Ishikawa (cell line): ENCODE measurements at regions not wholly inside any gene's neighbourhood (a gene's known extent, or its start where the extent isn't known, plus 50 kb on each side); places are given as distances from the start of the nearest gene placed in this dataset.

Experiments
- CREB1 ChIP-seq: IDR thresholded peaks from 2 replicates; pipeline ENCODE4 v1.6.1; 2012; ENCODE audit warnings: low read depth
- EGR1 ChIP-seq: IDR thresholded peaks from 2 replicates; pipeline ENCODE4 v1.6.1; 2012
- EP300 ChIP-seq: IDR thresholded peaks from 2 replicates; pipeline ENCODE4 v1.6.1; 2012; ENCODE audit warnings: borderline replicate concordance
- MAX ChIP-seq: IDR thresholded peaks from 2 replicates; pipeline ENCODE4 v1.6.1; 2012
- RAD21 ChIP-seq: IDR thresholded peaks from 2 replicates; pipeline ENCODE4 v1.6.1; 2012; ENCODE audit warnings: low read depth
- REST ChIP-seq: IDR thresholded peaks from 2 replicates; pipeline ENCODE4 v1.6.1; 2012; ENCODE audit warnings: low read depth, mild to moderate bottlenecking
- TAF1 ChIP-seq: IDR thresholded peaks from 2 replicates; pipeline ENCODE4 v1.6.1; 2012; ENCODE audit warnings: low read depth, mild to moderate bottlenecking
- TCF12 ChIP-seq: IDR thresholded peaks from 2 replicates; pipeline ENCODE4 v1.6.1; 2012; ENCODE audit warnings: low read depth
- TEAD4 ChIP-seq: IDR thresholded peaks from 2 replicates; pipeline ENCODE4 v1.6.1; 2012
- USF1 ChIP-seq: IDR thresholded peaks from 2 replicates; pipeline ENCODE4 v1.6.1; 2012
- YY1 ChIP-seq: IDR thresholded peaks from 2 replicates; pipeline ENCODE4 v1.6.1; 2012; ENCODE audit warnings: low read depth

GRCh38 chr13:83547043-83547442 lies 335.2 kb downstream of the SLITRK1 start:
- TF ChIP-seq USF1 (no peak), TCF12 (no peak), EP300 (no peak), REST (no peak), EGR1 (no peak), YY1 (no peak), TAF1 (no peak), RAD21 (no peak), CREB1 (no peak), TEAD4 (no peak), MAX (no peak)
